H9 (cell line): ENCODE measurements at regions not wholly inside any gene's neighbourhood (a gene's known extent, or its start where the extent isn't known, plus 50 kb on each side); places are given as distances from the start of the nearest gene placed in this dataset.

Source experiments
- DNase-seq: peaks from one replicate; pipeline ENCODE4 v3.0.0-alpha.2; 2017
- H2AFZ ChIP-seq: one replicate; pipeline ENCODE4 v1.6.1; 2013; ENCODE audit warnings: mild to moderate bottlenecking, low read length, control low read depth, moderate library complexity
- H2AK5ac ChIP-seq: 2 replicates; pipeline ENCODE4 v1.6.1; 2013; ENCODE audit warnings: low read length, control low read depth, mixed read lengths; ENCODE audit not compliant: insufficient read length
- H2BK120ac ChIP-seq: one replicate; pipeline ENCODE4 v1.6.1; 2013; ENCODE audit warnings: low read depth, mild to moderate bottlenecking, low read length, control low read depth, inconsistent platforms; ENCODE audit not compliant: poor library complexity, severe bottlenecking
- H2BK12ac ChIP-seq: 2 replicates; pipeline ENCODE4 v1.6.1; 2013; ENCODE audit warnings: low read length, control low read depth, mixed read lengths, low read depth; ENCODE audit not compliant: insufficient read length
- H2BK15ac ChIP-seq: 2 replicates; pipeline ENCODE4 v1.6.1; 2013; ENCODE audit warnings: low read depth, low read length, control low read depth
- H2BK20ac ChIP-seq: one replicate; pipeline ENCODE4 v1.6.1; 2013; ENCODE audit warnings: low read depth, mild to moderate bottlenecking, low read length, control low read depth, inconsistent platforms; ENCODE audit not compliant: poor library complexity, severe bottlenecking
- H2BK5ac ChIP-seq: 2 replicates; pipeline ENCODE4 v1.6.1; 2013; ENCODE audit warnings: low read length, control low read depth, mixed read lengths; ENCODE audit not compliant: insufficient read length
- H3K14ac ChIP-seq: 2 replicates; pipeline ENCODE4 v1.6.1; 2013; ENCODE audit warnings: low read length, control low read depth; ENCODE audit not compliant: insufficient read depth
- H3K18ac ChIP-seq: 2 replicates; pipeline ENCODE4 v1.6.1; 2013; ENCODE audit warnings: low read depth, mild to moderate bottlenecking, mixed read lengths, low read length, control low read depth; ENCODE audit not compliant: insufficient read length
- H3K23ac ChIP-seq: 2 replicates; pipeline ENCODE4 v1.6.1; 2013; ENCODE audit warnings: low read length, control low read depth, mixed read lengths, low read depth; ENCODE audit not compliant: insufficient read length
- H3K23me2 ChIP-seq: 2 replicates; pipeline ENCODE4 v1.6.1; 2013; ENCODE audit warnings: low read depth, mild to moderate bottlenecking, mixed read lengths, low read length, control low read depth; ENCODE audit not compliant: insufficient read length, poor library complexity, severe bottlenecking
- H3K27ac ChIP-seq: 2 replicates; pipeline ENCODE4 v1.5.1; 2013; ENCODE audit warnings: low read length, control low read depth, mixed read lengths, low read depth; ENCODE audit not compliant: insufficient read length
- H3K27me3 ChIP-seq: 2 replicates; pipeline ENCODE4 v1.6.1; 2013; ENCODE audit warnings: low read length, control low read depth, inconsistent platforms; ENCODE audit not compliant: insufficient read depth
- H3K4ac ChIP-seq: 2 replicates; pipeline ENCODE4 v1.6.1; 2013; ENCODE audit warnings: low read depth, mild to moderate bottlenecking, control low read depth, inconsistent platforms, low read length, moderate library complexity
- H3K4me1 ChIP-seq: 2 replicates; pipeline ENCODE4 v1.6.1; 2013; ENCODE audit warnings: low read length, control low read depth, inconsistent platforms; ENCODE audit not compliant: insufficient read depth
- H3K4me2 ChIP-seq: 2 replicates; pipeline ENCODE4 v1.6.1; 2013; ENCODE audit warnings: low read length, control low read depth, mixed read lengths; ENCODE audit not compliant: insufficient read length, insufficient read depth
- H3K56ac ChIP-seq: 2 replicates; pipeline ENCODE4 v1.6.1; 2013; ENCODE audit warnings: low read depth, mild to moderate bottlenecking, mixed read lengths, low read length, control low read depth; ENCODE audit not compliant: insufficient read length
- H3K79me1 ChIP-seq: 2 replicates; pipeline ENCODE4 v1.6.1; 2013; ENCODE audit warnings: low read depth, mild to moderate bottlenecking, moderate library complexity, low read length, control low read depth, inconsistent platforms; ENCODE audit not compliant: insufficient read depth, poor library complexity, severe bottlenecking
- H3K79me2 ChIP-seq: 2 replicates; pipeline ENCODE4 v1.6.1; 2013; ENCODE audit warnings: low read length, control low read depth, inconsistent platforms; ENCODE audit not compliant: insufficient read depth
- H3K9ac ChIP-seq: 2 replicates; pipeline ENCODE4 v1.6.1; 2013; ENCODE audit warnings: low read length, control low read depth, mixed read lengths; ENCODE audit not compliant: insufficient read length; ENCODE audit errors: extremely low read depth
- H3K9me3 ChIP-seq: one replicate; pipeline ENCODE4 v1.6.1; 2013; ENCODE audit warnings: low read depth, low read length, inconsistent platforms; ENCODE audit not compliant: control insufficient read depth
- H3T11ph ChIP-seq: one replicate; pipeline ENCODE4 v1.6.1; 2013; ENCODE audit warnings: mild to moderate bottlenecking, low read length, control low read depth, inconsistent platforms
- H4K20me1 ChIP-seq: one replicate; pipeline ENCODE4 v1.6.1; 2013; ENCODE audit not compliant: control insufficient read depth, insufficient read length, insufficient read depth
- H4K5ac ChIP-seq: 2 replicates; pipeline ENCODE4 v1.6.1; 2013; ENCODE audit warnings: low read depth, mild to moderate bottlenecking, mixed read lengths, low read length, control low read depth; ENCODE audit not compliant: insufficient read length
- H4K8ac ChIP-seq: replicated peaks from 2 replicates; pipeline ENCODE4 v1.6.1; 2013; ENCODE audit warnings: low read length, control low read depth, mixed read lengths, low read depth; ENCODE audit not compliant: insufficient read length
- H4K91ac ChIP-seq: 2 replicates; pipeline ENCODE4 v1.6.1; 2013; ENCODE audit warnings: low read depth, mild to moderate bottlenecking, moderate library complexity, mixed read lengths, low read length, control low read depth; ENCODE audit not compliant: insufficient read length
- H3K27ac Mint-ChIP-seq, 3 experiments: 2 replicates in 2 of 3; 3 replicates in 1 of 3; pipeline ENCODE4 v1.8.0; 2020 to 2021; ENCODE audit warnings: mixed read lengths in 3 of 3, mild to moderate bottlenecking in 1 of 3, moderate library complexity in 1 of 3
- H3K27me3 Mint-ChIP-seq: 2 replicates; pipeline ENCODE4 v1.8.0; 2021; ENCODE audit warnings: low read depth, mild to moderate bottlenecking, moderate library complexity, mixed read lengths
- H3K36me3 Mint-ChIP-seq, 3 experiments: 2 replicates in 2 of 3; 3 replicates in 1 of 3; pipeline ENCODE4 v1.8.0; 2020 to 2021; ENCODE audit warnings: low read depth in 3 of 3, mixed read lengths in 3 of 3; ENCODE audit not compliant: insufficient read depth in 1 of 3
- H3K4me1 Mint-ChIP-seq, 2 experiments: 2 replicates each; pipeline ENCODE4 v1.8.0; 2020; ENCODE audit warnings: mixed read lengths in 2 of 2
- H3K4me3 Mint-ChIP-seq, 2 experiments: 2 replicates in 1 of 2; 3 replicates in 1 of 2; pipeline ENCODE4 v1.8.0; 2020 to 2021; ENCODE audit warnings: mild to moderate bottlenecking in 2 of 2, mixed read lengths in 2 of 2, moderate library complexity in 1 of 2
- H3K9me3 Mint-ChIP-seq, 2 experiments: 2 replicates in 1 of 2; 3 replicates in 1 of 2; pipeline ENCODE4 v1.8.0; 2020; ENCODE audit warnings: mild to moderate bottlenecking in 2 of 2, mixed read lengths in 2 of 2, moderate library complexity in 1 of 2
- CTCF ChIP-seq: fragments of 200-600 bp; sonication (generic); conservative IDR thresholded peaks from 3 replicates; pipeline ENCODE4 v1.8.0; 2021; ENCODE audit warnings: antibody characterized with exemption, mild to moderate bottlenecking
- WGBS: extraction: QIAGEN DNeasy Blood & Tissue Kit; methylation state at CpG from one replicate; pipeline ENCODE4 v1.1.7; 2013; ENCODE audit warnings: missing lambda C conversion rate, low lambda C conversion rate, mixed read lengths; ENCODE audit not compliant: insufficient read length; ENCODE audit errors: extremely low coverage; 5-methylcytosine and 5-hydroxymethylcytosine counted together

- H3K4me3 Mint-ChIP-seq: no peak overlapping the region
- no peak overlapping the region for H3K4ac ChIP-seq
- H3K23me2 ChIP-seq: no peaks in the 10 kb centered on the region
- H3K27me3 Mint-ChIP-seq: no peaks in the 10 kb centered on the region
- H2BK12ac ChIP-seq: no peak overlapping the region
- H2BK15ac ChIP-seq: no peak overlapping the region
- H3T11ph ChIP-seq: no peak overlapping the region
- H2BK5ac ChIP-seq: no peak overlapping the region
- no peak overlapping the region for H4K91ac ChIP-seq
- no peaks in the 10 kb centered on the region for H3K79me2 ChIP-seq
- no peaks in the 10 kb centered on the region for H3K36me3 Mint-ChIP-seq
- no peak overlapping the region for H3K56ac ChIP-seq
- no peak overlapping the region for H2AFZ ChIP-seq
- H4K5ac ChIP-seq: no peak overlapping the region
- no peaks in the 10 kb centered on the region for H3K4me1 Mint-ChIP-seq
- no peak overlapping the region for H3K23ac ChIP-seq
- no peak overlapping the region for H3K4me2 ChIP-seq
- H3K27ac ChIP-seq: no peak overlapping the region
- no peak for TF ChIP-seq CTCF
- no peak overlapping the region for H4K8ac ChIP-seq
- no peaks in the 10 kb centered on the region for H3K9me3 ChIP-seq
- H3K18ac ChIP-seq: no peak overlapping the region
- WGBS: no CpG with 5 or more reads among the region's 4 CpGs
- H3K9me3 Mint-ChIP-seq: no peaks in the 10 kb centered on the region
- H2AK5ac ChIP-seq: no peak overlapping the region
- H2BK120ac ChIP-seq: no peak overlapping the region
- no peak overlapping the region for H2BK20ac ChIP-seq
- no peaks in the 10 kb centered on the region for H3K27me3 ChIP-seq
- H4K20me1 ChIP-seq: no peaks in the 10 kb centered on the region
- no peak overlapping the region for H3K9ac ChIP-seq
- DNase-seq: no peak
- H3K14ac ChIP-seq: no peak overlapping the region
- H3K4me1 ChIP-seq: no peaks in the 10 kb centered on the region
- no peaks in the 10 kb centered on the region for H3K79me1 ChIP-seq
- H3K27ac Mint-ChIP-seq: no peak overlapping the region
Measured at GRCh38 chr2:14915983-14916382, 283.5 kb downstream of the LRATD1 start.
